ENCODE measurements at regions not wholly inside any gene's neighbourhood (a gene's known extent, or its start where the extent isn't known, plus 50 kb on each side); places are given as distances from the start of the nearest gene placed in this dataset.

DNA sequence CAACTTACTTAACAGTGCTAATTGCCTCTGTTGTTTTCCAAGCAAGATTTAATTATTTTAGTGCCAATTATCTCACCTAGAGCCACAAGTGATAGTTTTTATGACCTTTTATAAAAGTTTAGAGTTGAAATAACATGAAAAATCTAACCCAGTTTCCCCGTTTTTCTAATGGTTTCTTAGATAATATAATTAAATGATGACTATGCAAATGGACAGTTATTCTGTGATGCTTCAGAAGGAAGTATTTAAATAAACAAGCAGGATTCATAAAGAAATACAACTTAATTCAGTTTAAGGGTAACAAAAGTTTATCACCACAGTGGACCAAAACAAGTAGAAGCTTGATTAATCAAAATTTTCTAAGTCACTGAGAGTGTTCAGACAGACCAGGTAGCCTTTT is 721.2 kb upstream of the SOX9 start:
- TF ChIP-seq, protein P1, sequence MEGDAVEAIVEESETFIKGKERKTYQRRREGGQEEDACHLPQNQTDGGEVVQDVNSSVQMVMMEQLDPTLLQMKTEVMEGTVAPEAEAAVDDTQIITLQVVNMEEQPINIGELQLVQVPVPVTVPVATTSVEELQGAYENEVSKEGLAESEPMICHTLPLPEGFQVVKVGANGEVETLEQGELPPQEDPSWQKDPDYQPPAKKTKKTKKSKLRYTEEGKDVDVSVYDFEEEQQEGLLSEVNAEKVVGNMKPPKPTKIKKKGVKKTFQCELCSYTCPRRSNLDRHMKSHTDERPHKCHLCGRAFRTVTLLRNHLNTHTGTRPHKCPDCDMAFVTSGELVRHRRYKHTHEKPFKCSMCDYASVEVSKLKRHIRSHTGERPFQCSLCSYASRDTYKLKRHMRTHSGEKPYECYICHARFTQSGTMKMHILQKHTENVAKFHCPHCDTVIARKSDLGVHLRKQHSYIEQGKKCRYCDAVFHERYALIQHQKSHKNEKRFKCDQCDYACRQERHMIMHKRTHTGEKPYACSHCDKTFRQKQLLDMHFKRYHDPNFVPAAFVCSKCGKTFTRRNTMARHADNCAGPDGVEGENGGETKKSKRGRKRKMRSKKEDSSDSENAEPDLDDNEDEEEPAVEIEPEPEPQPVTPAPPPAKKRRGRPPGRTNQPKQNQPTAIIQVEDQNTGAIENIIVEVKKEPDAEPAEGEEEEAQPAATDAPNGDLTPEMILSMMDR (IDR thresholded peaks at IDR 0.05; ENCODE audit: poor library complexity), result no peak
- TF ChIP-seq EZH2 (IDR thresholded peaks at IDR 0.05; ENCODE audit: borderline replicate concordance), result no peak

Measured in hepatocyte (in vitro differentiated cells).